Ramos (cell line): ENCODE measurements at regions not wholly inside any gene's neighbourhood (a gene's known extent, or its start where the extent isn't known, plus 50 kb on each side); places are given as distances from the start of the nearest gene placed in this dataset.

Experiments used
- in situ Hi-C: fragments of 300-500 bp; cut with MboI; formaldehyde crosslinking; loops from one replicate; pipeline ENCODE4 v1.14.3; 2022; ENCODE audit warnings: low sequenced_read_pairs; ENCODE audit not compliant: unreplicated experiment

- in situ Hi-C loops, result no loop called here
Measured at GRCh38 chr12:92593734-92594402, 108.9 kb upstream of the PLEKHG7 start.

DNA sequence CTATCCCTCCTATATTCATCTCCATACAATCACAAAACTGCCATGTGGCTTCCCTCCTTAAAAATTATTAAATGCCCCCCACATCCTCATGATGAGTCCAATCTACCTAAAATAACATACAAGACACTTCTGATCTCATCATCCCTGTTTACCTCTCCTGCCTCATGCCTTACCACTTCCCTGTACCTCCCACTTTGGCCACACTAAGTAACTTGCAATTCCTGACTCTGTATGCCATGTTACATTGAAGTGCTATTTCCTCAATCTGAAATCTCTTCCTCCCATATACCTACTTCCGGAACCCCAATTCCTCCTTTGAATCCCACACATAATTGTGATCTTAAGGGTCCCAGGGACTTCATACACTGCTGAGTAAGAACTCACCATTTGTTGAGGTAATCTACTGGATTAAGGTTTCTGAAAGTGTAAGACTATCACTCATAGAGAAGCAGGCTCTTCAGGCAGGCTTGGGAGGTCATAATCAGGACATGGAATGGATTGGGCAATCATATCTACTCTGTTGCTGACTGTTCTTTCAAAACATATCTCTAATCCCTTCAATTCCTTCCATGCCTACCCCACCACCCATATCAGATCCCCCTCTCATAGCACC lies 117.6 kb upstream of the PLEKHG7 start:
- in situ Hi-C loops, result no loop called here

DNA sequence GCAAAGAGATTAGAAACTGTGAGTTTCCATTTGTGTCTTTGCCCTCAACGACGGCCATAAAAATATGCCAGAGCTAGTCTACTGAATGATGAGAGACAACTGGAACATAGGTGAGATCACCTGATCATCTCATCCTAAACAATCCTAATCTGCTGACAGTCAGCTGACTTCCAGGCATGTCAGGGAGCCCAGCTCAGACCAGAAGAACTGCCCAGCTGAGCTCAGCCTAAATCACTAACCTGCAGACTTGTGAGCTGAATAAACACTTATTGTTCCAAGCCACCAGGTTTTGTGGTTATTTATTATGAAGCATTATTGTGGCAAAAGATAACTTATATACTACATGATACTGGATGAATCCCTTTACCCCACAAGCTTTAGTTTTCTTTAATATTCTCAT lies 118.9 kb upstream of the PLEKHG7 start:
- in situ Hi-C loops, result no loop called here

DNA sequence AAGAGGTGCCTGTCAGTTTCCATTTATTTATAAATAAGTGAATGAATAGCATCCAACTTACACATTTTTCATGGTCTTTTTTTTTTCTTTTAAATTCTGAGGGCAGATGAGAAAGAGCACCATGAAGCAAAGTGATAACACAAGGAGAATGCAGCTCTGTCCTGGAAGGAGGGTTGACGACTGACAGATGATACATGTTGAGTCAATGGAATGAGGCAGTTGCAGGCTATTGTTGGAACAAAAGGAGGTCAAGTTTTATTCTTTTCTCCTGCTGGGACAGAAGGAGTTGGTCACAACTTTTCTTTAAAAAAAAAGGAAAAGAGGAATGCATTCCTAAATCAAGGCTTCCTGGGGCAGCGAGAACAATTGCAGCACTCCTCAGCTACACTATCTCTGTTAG lies 119.9 kb upstream of the PLEKHG7 start:
- in situ Hi-C loops, result no loop called here

- in situ Hi-C loops, result no loop called here
Measured at GRCh38 chr12:92582475-92582874, 120.3 kb upstream of the PLEKHG7 start.

DNA sequence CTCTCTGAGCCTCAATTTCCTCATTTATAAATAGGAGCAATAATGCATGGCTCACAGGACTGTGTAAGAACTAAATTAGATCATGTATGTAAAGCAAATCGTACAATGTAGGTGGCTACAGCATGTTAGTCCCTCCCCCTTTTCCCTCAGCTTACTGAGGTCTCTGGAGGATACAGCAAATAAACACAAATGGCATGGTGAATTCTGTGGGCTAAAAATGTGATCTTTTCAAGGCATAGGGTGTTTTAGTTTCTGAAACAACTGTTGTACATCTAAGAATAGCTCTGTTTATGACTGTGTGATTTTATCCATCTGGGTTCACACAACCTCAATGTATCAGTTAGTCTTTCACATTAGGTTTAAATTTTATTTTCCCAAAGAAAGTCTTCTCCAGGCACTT lies 121.2 kb upstream of the PLEKHG7 start:
- in situ Hi-C loops, result no loop called here

DNA sequence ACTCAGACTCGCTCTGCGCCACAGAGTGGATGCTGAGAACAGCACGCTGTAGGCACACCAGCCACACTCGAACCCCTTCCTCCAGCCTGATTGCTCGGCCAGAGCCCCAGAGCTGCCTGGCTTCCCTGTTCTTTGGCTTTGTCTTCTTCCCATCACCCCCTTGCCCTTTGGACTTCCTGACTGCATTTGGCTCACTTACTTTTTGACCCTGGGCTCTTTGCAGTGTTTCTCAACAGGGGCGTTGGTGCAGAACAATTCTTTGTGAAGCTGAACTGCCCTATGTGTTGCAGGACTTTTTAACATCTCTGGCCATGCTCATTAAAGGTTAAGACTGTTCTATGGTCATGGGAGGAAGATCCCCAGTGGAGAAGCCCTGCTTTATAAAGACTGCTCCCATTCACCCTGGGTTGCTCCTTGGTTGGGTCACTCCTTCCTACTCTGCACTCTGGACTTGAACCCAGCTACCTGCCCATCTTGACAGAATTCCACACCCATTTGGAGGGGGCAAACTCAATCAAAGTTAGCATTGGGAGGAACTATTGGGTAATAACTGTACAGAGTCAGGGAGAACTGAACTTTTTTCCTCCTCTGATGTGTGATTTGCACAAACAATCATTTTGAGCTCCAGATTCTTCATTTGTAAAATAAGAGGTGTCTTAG lies 127.7 kb upstream of the PLEKHG7 start:
- in situ Hi-C loops, result loop anchor here (5.0 to 25.0 kb wide), 4 partner anchors 438 to 1188 kb away; partner anchors contain the start of gene BTG1

DNA sequence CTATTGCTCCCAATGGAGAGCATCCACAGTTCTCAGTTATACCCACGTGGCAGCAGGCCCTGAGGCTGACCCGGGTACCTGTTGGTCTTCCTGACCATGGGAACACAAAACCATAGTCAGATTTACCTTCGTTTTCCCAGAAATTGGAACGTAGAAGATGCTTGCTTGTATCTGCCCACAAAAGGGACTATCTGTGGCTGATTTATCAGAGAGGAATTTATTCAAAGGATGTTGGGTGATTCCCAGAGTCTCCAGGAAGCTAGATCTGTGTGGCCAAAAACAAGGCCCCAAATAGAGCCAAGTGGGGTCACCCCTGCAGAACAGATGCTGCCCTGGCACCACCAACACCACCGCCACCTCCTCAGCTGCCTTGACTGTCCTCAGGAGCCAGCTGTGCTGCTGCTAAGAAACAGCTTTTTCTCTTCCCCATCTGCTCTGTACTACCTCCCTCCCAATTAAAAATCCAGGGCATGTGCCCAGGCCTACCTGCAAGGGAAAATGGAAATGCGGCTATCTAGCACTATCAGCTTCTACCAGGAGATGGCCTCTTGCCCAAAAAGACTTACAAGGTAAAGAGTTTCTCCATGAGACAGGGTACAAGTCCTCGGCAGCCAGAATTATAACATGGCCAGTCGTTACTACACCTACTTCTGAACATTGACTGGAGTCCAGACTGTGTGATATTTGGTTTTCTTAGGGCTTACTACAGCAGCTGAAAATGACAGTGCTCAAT lies 128.6 kb upstream of the PLEKHG7 start:
- in situ Hi-C loops, result loop anchor here (5.0 to 25.0 kb wide), 4 partner anchors 437 to 1187 kb away; partner anchors contain the start of gene BTG1

DNA sequence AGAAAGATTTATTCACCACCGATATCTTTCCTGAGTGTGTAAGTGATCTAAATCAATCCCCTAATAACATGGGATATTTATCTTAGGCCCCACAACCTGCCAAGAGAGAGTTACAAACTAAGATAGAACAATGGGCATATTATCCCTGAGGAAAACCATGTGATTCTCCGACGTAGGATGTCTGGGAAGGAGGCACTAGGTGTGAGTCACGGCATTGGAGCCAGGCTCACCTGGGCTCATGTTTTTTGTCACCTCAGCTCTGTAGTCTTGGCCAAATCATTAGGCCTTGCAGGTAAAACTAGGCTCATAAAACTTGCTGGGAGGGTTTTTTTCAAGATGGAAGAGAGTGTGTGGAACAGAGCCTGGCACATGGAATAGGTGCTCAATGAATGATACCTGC lies 129.7 kb upstream of the PLEKHG7 start:
- in situ Hi-C loops, result loop anchor here (5.0 to 25.0 kb wide), 4 partner anchors 436 to 1186 kb away; partner anchors contain the start of gene BTG1

DNA sequence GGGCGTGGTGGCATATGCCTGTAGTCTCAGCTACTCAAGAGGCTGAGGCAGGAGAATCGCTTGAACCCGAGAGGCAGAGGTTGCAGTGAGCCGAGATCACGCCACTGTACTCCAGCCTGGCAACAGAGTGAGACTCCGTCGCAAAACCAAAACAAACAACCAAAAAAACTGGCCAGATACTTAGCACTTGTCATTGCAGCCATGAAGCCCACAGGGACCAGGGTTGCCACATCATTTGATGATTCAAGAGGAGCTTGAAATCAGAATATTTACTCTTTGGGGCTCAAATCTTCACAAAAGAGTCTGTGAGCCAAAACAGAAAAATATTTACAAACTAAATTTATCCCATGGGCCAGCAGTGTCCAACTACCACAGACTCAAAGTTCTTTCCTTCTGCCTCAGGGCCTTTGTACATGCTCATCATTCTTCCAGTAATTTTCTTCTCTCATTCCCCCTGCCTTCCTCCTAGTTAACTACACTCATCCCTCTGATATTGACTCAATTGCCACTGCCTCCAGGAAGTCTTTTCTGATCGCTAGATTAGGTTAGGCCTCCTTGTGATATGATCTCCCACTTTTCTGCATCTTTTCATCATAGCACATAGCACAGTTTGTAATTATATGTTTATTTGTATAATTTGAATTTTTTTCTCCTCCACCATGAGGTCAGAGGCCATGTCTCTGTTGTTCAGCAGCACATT lies 130.8 kb upstream of the PLEKHG7 start:
- in situ Hi-C loops, result loop anchor here (5.0 to 25.0 kb wide), 4 partner anchors 435 to 1185 kb away; partner anchors contain the start of gene BTG1

DNA sequence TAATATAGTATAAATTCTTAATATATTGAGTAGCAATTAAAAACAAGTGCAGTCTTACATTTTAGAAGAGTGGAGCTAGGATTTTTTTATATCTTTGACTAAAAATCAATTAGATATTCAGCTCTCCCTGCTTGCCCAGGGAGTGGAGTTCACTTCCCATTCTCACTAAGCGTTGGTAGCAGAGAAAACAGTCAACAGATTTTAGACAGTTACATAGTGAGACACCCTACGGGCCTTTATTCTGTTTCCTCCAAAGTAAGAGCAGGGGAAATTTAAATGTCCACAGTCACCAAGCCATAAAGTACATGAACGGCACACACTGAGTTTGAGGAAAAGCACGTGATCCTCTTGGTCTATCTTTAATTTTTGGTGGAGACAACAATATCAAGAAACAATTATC lies 131.6 kb upstream of the PLEKHG7 start:
- in situ Hi-C loops, result loop anchor here (5.0 to 25.0 kb wide), 4 partner anchors 434 to 1184 kb away; partner anchors contain the start of gene BTG1

- in situ Hi-C loops, result loop anchor here (5.0 to 25.0 kb wide), 4 partner anchors 433 to 1183 kb away; partner anchors contain the start of gene BTG1
Measured at GRCh38 chr12:92570056-92570753, 132.6 kb upstream of the PLEKHG7 start.

DNA sequence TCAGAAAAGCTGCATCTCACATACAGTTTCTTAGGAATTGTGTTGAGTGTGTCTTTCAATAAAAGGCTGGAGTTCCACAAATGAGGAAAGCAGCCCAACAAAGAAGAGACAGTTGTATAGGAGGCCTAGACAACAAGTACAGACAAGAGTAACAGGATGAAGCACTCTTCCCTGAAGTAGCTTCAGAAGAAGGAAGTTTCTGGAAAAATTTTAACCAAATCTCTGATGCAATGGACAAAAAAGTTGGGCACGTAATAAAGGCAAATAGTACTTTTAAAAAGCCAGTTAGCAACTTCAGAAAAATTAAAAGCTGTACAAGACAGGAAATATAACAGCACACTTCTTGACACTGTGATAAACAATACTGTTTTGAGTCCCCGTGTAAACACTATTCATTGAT lies 134.1 kb upstream of the PLEKHG7 start:
- in situ Hi-C loops, result loop anchor here (10.0 to 25.0 kb wide), 2 partner anchors 94 to 431 kb away; partner anchors contain the start of gene BTG1

GRCh38 chr12:92566448-92567019 lies 136.3 kb upstream of the PLEKHG7 start:
- in situ Hi-C loops, result loop anchor here (10.0 to 25.0 kb wide), 2 partner anchors 92 to 429 kb away; partner anchors contain the start of gene BTG1

DNA sequence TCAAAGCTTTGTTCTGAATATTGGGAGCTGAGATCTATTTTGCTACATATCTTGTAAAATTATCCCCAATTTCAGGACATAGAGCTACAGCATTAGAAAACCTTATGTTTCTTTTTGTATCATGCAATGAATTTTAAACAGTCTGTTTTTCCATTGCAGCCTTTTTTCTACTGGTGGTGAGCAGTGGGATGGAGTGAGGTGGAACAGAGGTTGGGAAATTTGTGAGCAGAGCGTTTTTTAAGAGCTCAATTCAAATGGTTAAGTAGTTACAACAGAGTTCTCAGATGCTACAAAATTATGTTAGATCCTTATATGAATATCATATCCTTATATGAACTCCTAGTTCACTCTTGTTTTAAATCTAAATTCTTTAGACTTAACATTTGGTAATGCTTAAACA lies 139.0 kb upstream of the PLEKHG7 start:
- in situ Hi-C loops, result loop anchor here (10.0 to 25.0 kb wide), 2 partner anchors 89 to 427 kb away; partner anchors contain the start of gene BTG1

DNA sequence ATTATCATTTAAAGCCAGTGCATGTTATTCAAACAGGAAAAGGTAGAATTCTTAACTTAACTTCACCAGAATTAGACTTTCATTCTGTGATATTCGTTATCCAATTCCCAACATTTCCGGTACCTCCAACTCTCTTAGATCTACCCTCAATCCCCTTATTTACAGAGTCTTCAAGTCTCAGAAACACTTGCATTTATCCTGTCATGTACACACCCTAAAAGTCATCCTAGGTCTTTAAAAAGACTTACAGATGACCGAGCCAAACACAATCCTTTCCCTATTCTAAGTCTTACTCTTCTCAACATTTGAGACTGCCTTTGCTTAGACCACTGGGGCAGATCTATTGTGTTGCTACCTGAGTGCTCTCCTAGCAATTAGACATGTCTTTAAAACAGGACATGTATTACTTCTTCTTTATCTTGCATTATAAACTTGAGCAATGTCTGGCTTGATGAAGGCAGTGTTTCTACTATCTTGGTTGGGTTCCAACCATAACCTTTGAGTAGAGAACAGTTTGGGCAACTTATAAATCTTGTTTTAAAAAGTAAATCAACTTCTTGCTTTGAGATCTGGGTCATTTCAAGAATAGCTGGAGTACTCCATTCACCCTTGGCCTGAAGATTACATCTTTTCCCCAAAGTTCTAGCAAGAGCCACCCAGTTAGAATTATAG lies 140.6 kb upstream of the PLEKHG7 start:
- in situ Hi-C loops, result loop anchor here (10.0 to 25.0 kb wide), 2 partner anchors 87 to 425 kb away; partner anchors contain the start of gene BTG1

- in situ Hi-C loops, result loop anchor here (10.0 to 25.0 kb wide), 2 partner anchors 87 to 424 kb away; partner anchors contain the start of gene BTG1
Measured at GRCh38 chr12:92561543-92561899, 141.3 kb upstream of the PLEKHG7 start.
